HEK293 (cell line): ENCODE measurements at regions not wholly inside any gene's neighbourhood (a gene's known extent, or its start where the extent isn't known, plus 50 kb on each side); places are given as distances from the start of the nearest gene placed in this dataset.

Source experiments
- MEIS1 ChIP-seq: sonication (generic); formaldehyde crosslinking; IDR thresholded peaks from 2 replicates; pipeline ENCODE4 v1.8.1; 2022; ENCODE audit warnings: missing genetic modification reagents, mild to moderate bottlenecking, borderline replicate concordance
- MZF1 ChIP-seq: fragments of 450-650 bp; formaldehyde crosslinking; IDR thresholded peaks from 2 replicates; pipeline ENCODE4 v1.5.1; 2017; ENCODE audit warnings: missing biosample characterization, missing genetic modification characterization, borderline replicate concordance
- ZNF112 ChIP-seq: fragments of 450-650 bp; formaldehyde crosslinking; IDR thresholded peaks from 2 replicates; pipeline ENCODE4 v1.5.0; 2017; ENCODE audit warnings: missing biosample characterization, missing genetic modification characterization
- ZNF324 ChIP-seq: fragments of 450-650 bp; formaldehyde crosslinking; IDR thresholded peaks from 2 replicates; pipeline ENCODE4 v1.5.1; 2016; ENCODE audit warnings: missing biosample characterization, missing genetic modification characterization
- ZNF626 ChIP-seq: fragments of 450-650 bp; sonication (Bioruptor Pico); formaldehyde crosslinking; IDR thresholded peaks from 2 replicates; pipeline ENCODE4 v1.5.1; 2018; ENCODE audit warnings: missing biosample characterization, missing genetic modification characterization, inconsistent platforms
- TF ChIP-seq, protein P1 (sequence below): fragments of 450-650 bp; formaldehyde crosslinking; IDR thresholded peaks from 2 replicates; pipeline ENCODE4 v1.5.1; 2016; ENCODE audit warnings: missing biosample characterization, missing genetic modification characterization
- TF ChIP-seq, protein P2 (sequence below): fragments of 450-650 bp; formaldehyde crosslinking; IDR thresholded peaks from 2 replicates; pipeline ENCODE4 v1.5.1; 2016; ENCODE audit warnings: missing biosample characterization, missing genetic modification characterization
- TF ChIP-seq, protein P3 (sequence below): fragments of 450-650 bp; formaldehyde crosslinking; IDR thresholded peaks from 2 replicates; pipeline ENCODE4 v1.5.1; 2016; ENCODE audit warnings: missing biosample characterization, missing genetic modification characterization
- TF ChIP-seq, protein P4 (sequence below): fragments of 450-650 bp; formaldehyde crosslinking; IDR thresholded peaks from 2 replicates; pipeline ENCODE4 v1.5.1; 2016; ENCODE audit warnings: missing biosample characterization, missing genetic modification characterization

DNA sequence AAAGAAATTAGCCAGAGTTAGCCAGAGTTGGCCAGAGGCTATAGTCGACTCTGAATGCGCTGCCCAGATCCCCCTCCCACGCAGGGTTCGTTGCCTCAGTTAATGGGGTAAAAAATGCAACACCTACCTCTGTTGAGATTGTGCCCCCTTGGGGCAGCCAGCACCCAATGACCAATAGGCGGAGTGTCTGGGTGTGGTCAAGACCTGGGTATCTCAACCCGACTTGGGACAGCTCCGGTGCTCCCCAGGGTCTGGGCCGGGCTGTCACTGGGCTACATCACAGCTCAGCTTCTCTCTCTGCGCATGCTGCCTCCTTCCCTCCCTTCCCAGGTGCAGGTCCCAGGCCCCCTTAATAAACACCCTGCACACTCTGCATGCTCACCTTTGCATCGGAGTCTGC is 59.6 kb upstream of the GCSH start:
- TF ChIP-seq MZF1 (no peak), ZNF626 (tag by site-specific recombination) (no peak), ZNF324 (tag by site-specific recombination) (no peak), ZNF112 (tag by site-specific recombination) (no peak), MEIS1 (CRISPR knock-in tag) (no peak)
- TF ChIP-seq, protein P1, sequence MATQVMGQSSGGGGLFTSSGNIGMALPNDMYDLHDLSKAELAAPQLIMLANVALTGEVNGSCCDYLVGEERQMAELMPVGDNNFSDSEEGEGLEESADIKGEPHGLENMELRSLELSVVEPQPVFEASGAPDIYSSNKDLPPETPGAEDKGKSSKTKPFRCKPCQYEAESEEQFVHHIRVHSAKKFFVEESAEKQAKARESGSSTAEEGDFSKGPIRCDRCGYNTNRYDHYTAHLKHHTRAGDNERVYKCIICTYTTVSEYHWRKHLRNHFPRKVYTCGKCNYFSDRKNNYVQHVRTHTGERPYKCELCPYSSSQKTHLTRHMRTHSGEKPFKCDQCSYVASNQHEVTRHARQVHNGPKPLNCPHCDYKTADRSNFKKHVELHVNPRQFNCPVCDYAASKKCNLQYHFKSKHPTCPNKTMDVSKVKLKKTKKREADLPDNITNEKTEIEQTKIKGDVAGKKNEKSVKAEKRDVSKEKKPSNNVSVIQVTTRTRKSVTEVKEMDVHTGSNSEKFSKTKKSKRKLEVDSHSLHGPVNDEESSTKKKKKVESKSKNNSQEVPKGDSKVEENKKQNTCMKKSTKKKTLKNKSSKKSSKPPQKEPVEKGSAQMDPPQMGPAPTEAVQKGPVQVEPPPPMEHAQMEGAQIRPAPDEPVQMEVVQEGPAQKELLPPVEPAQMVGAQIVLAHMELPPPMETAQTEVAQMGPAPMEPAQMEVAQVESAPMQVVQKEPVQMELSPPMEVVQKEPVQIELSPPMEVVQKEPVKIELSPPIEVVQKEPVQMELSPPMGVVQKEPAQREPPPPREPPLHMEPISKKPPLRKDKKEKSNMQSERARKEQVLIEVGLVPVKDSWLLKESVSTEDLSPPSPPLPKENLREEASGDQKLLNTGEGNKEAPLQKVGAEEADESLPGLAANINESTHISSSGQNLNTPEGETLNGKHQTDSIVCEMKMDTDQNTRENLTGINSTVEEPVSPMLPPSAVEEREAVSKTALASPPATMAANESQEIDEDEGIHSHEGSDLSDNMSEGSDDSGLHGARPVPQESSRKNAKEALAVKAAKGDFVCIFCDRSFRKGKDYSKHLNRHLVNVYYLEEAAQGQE (tag by site-specific recombination), result no peak
- TF ChIP-seq, protein P2, sequence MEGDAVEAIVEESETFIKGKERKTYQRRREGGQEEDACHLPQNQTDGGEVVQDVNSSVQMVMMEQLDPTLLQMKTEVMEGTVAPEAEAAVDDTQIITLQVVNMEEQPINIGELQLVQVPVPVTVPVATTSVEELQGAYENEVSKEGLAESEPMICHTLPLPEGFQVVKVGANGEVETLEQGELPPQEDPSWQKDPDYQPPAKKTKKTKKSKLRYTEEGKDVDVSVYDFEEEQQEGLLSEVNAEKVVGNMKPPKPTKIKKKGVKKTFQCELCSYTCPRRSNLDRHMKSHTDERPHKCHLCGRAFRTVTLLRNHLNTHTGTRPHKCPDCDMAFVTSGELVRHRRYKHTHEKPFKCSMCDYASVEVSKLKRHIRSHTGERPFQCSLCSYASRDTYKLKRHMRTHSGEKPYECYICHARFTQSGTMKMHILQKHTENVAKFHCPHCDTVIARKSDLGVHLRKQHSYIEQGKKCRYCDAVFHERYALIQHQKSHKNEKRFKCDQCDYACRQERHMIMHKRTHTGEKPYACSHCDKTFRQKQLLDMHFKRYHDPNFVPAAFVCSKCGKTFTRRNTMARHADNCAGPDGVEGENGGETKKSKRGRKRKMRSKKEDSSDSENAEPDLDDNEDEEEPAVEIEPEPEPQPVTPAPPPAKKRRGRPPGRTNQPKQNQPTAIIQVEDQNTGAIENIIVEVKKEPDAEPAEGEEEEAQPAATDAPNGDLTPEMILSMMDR (tag by site-specific recombination), result no peak
- TF ChIP-seq, protein P3, sequence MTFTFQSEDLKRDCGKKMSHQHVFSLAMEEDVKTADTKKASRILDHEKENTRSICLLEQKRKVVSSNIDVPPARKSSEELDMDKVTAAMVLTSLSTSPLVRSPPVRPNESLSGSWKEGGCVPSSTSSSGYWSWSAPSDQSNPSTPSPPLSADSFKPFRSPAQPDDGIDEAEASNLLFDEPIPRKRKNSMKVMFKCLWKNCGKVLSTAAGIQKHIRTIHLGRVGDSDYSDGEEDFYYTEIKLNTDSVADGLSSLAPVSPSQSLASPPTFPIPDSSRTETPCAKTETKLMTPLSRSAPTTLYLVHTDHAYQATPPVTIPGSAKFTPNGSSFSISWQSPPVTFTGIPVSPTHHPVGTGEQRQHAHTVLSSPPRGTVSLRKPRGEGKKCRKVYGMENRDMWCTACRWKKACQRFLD (tag by site-specific recombination), result no peak
- TF ChIP-seq, protein P4, sequence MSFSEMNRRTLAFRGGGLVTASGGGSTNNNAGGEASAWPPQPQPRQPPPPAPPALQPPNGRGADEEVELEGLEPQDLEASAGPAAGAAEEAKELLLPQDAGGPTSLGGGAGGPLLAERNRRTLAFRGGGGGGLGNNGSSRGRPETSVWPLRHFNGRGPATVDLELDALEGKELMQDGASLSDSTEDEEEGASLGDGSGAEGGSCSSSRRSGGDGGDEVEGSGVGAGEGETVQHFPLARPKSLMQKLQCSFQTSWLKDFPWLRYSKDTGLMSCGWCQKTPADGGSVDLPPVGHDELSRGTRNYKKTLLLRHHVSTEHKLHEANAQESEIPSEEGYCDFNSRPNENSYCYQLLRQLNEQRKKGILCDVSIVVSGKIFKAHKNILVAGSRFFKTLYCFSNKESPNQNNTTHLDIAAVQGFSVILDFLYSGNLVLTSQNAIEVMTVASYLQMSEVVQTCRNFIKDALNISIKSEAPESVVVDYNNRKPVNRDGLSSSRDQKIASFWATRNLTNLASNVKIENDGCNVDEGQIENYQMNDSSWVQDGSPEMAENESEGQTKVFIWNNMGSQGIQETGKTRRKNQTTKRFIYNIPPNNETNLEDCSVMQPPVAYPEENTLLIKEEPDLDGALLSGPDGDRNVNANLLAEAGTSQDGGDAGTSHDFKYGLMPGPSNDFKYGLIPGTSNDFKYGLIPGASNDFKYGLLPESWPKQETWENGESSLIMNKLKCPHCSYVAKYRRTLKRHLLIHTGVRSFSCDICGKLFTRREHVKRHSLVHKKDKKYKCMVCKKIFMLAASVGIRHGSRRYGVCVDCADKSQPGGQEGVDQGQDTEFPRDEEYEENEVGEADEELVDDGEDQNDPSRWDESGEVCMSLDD (tag by site-specific recombination), result no peak
